NCI-H2107 treated with DMSO at 0.1 percent for 48 hours (cell line): ENCODE measurements at regions not wholly inside any gene's neighbourhood (a gene's known extent, or its start where the extent isn't known, plus 50 kb on each side); places are given as distances from the start of the nearest gene placed in this dataset.

Experiments used
- DNase-seq: peaks from one replicate; lab custom pipeline; 2025; ENCODE audit not compliant: unreplicated experiment; lab: John Stamatoyannopoulos, UW

- no peak for DNase-seq
Observed at GRCh38 chr1:221892301-221892830, 150.5 kb upstream of the DUSP10 start.

- no peak for DNase-seq
Observed at GRCh38 chr1:221891708-221892107, 149.8 kb upstream of the DUSP10 start.

GRCh38 chr1:221888801-221889200 lies 146.9 kb upstream of the DUSP10 start:
- no peak for DNase-seq

GRCh38 chr1:221888218-221888617 lies 146.3 kb upstream of the DUSP10 start:
- no peak for DNase-seq

GRCh38 chr1:221887758-221888157 lies 145.9 kb upstream of the DUSP10 start:
- no peak for DNase-seq

- DNase-seq, result no peak
Observed at GRCh38 chr1:221887415-221887746, 145.5 kb upstream of the DUSP10 start.

GRCh38 chr1:221886743-221887414 lies 145.0 kb upstream of the DUSP10 start:
- DNase-seq, result no peak

GRCh38 chr1:221886311-221886710 lies 144.4 kb upstream of the DUSP10 start:
- DNase-seq, result no peak

- no peak for DNase-seq
Observed at GRCh38 chr1:221884821-221885220, 142.9 kb upstream of the DUSP10 start.

GRCh38 chr1:221881805-221882581 lies 140.1 kb upstream of the DUSP10 start:
- DNase-seq, result no peak

GRCh38 chr1:221880182-221880581 lies 138.3 kb upstream of the DUSP10 start:
- no peak for DNase-seq

- DNase-seq, result no peak
Observed at GRCh38 chr1:221878134-221878533, 136.2 kb upstream of the DUSP10 start.

- DNase-seq, result no peak
Observed at GRCh38 chr1:221877311-221877710, 135.4 kb upstream of the DUSP10 start.

GRCh38 chr1:221875004-221875330 lies 133.1 kb upstream of the DUSP10 start:
- no peak for DNase-seq

GRCh38 chr1:221874285-221875003 lies 132.6 kb upstream of the DUSP10 start:
- DNase-seq, result no peak

- DNase-seq, result no peak
Observed at GRCh38 chr1:221873673-221874072, 131.8 kb upstream of the DUSP10 start.

GRCh38 chr1:221871056-221871455 lies 129.2 kb upstream of the DUSP10 start:
- no peak for DNase-seq

GRCh38 chr1:221869779-221870178 lies 127.9 kb upstream of the DUSP10 start:
- DNase-seq, result no peak

GRCh38 chr1:221868593-221869303 lies 126.9 kb upstream of the DUSP10 start:
- DNase-seq, result no peak

GRCh38 chr1:221867003-221867402 lies 125.1 kb upstream of the DUSP10 start:
- DNase-seq, result no peak

- no peak for DNase-seq
Observed at GRCh38 chr1:221865808-221866207, 123.9 kb upstream of the DUSP10 start.
